GM12878 (cell line): ENCODE measurements at regions not wholly inside any gene's neighbourhood (a gene's known extent, or its start where the extent isn't known, plus 50 kb on each side); places are given as distances from the start of the nearest gene placed in this dataset.

Experiments used
- ASH2L ChIP-seq: fragments of 300-600, 200-600 bp; sonication (generic); IDR thresholded peaks from 2 replicates; pipeline ENCODE4 v1.6.1; 2017; ENCODE audit warnings: low read depth, mild to moderate bottlenecking, borderline replicate concordance
- ATF7 ChIP-seq: fragments of 450-650 bp; IDR thresholded peaks from 2 replicates; pipeline ENCODE4 v1.6.1; 2016; ENCODE audit warnings: low read depth, mild to moderate bottlenecking
- CTCF ChIP-seq, 3 experiments: IDR thresholded peaks in 2 of 3; conservative IDR thresholded peaks in 1 of 3; 2 replicates each; pipeline ENCODE4 v1.5.1; 2011; ENCODE audit warnings: low read depth in 3 of 3, low read length in 3 of 3, mild to moderate bottlenecking in 3 of 3, control low read depth in 2 of 3, moderate library complexity in 2 of 3, inconsistent platforms in 1 of 3, mixed read lengths in 1 of 3; ENCODE audit not compliant: control insufficient read depth in 2 of 3, insufficient read depth in 1 of 3; ENCODE audit errors: extremely low read depth in 1 of 3
- EP300 ChIP-seq, 2 experiments: fragments of 150-350 bp in 1 of 2; IDR thresholded peaks; 2 replicates each; pipeline ENCODE4 v1.6.1; 2011 to 2012; ENCODE audit warnings: low read depth in 2 of 2, low read length in 2 of 2, borderline replicate concordance in 1 of 2, improper control_type of control experiment in 1 of 2, inconsistent platforms in 1 of 2; ENCODE audit not compliant: control insufficient read depth in 1 of 2
- POLR2AphosphoS5 ChIP-seq: IDR thresholded peaks from 2 replicates; pipeline ENCODE4 v1.6.1; 2011; ENCODE audit warnings: mild to moderate bottlenecking, low read length, inconsistent platforms
- SP1 ChIP-seq: IDR thresholded peaks from one replicate; pipeline ENCODE4 v1.6.1; 2011; ENCODE audit warnings: low read depth, low read length

- TF ChIP-seq CTCF (IDR thresholded peaks at IDR 0.05 in 2 of 3, conservative IDR thresholded peaks at IDR 0.05 in 1 of 3; ENCODE audit: control insufficient read depth in 2 of 3, extremely low read depth in 1 of 3, insufficient read depth in 1 of 3, low read depth in 3 of 3, low read length in 3 of 3) (no peak), ASH2L (no peak), EP300 (IDR thresholded peaks at IDR 0.05; ENCODE audit: borderline replicate concordance in 1 of 2, control insufficient read depth in 1 of 2, low read depth in 2 of 2, low read length in 2 of 2) (no peak), SP1 (no peak), ATF7 (no peak), POLR2AphosphoS5 (no peak)
Measured at GRCh38 chr2:64259312-64259711, 115.1 kb upstream of the PELI1 start.
